CD8-positive, alpha-beta memory T cell (primary cell): ENCODE measurements at regions not wholly inside any gene's neighbourhood (a gene's known extent, or its start where the extent isn't known, plus 50 kb on each side); places are given as distances from the start of the nearest gene placed in this dataset.

Experiments used
- CTCF ChIA-PET: fragments of 350-600 bp; sonication (Branson Sonifier 250); formaldehyde crosslinking; loops from one replicate; lab custom pipeline; 2021; ENCODE audit warnings: antibody characterized with exemption; lab: Charles Lee
- POLR2A ChIA-PET: fragments of 350-600 bp; sonication (Branson Sonifier 250); formaldehyde crosslinking; loops from one replicate; lab custom pipeline; 2021; ENCODE audit warnings: antibody characterized with exemption; lab: Charles Lee
- DNase-seq, 5 donors: peaks; one replicate each; pipeline versions ENCODE4 v3.0.0 to v3.0.0-alpha.2; 2020 to 2022; ENCODE audit warnings: mixed read lengths in 1 of 5
- H3K27ac ChIP-seq: one replicate; pipeline ENCODE4 v1.7.0; 2013; ENCODE audit warnings: low read depth, mild to moderate bottlenecking, low read length, moderate library complexity
- H3K27me3 ChIP-seq: 2 replicates; pipeline ENCODE4 v1.7.0; 2013; ENCODE audit warnings: low read length, mild to moderate bottlenecking; ENCODE audit not compliant: insufficient read depth, poor library complexity, severe bottlenecking
- H3K36me3 ChIP-seq: 2 replicates; pipeline ENCODE4 v1.7.0; 2013; ENCODE audit warnings: mild to moderate bottlenecking, low read length, moderate library complexity; ENCODE audit not compliant: insufficient read depth
- H3K4me1 ChIP-seq: 2 replicates; pipeline ENCODE4 v1.7.0; 2013; ENCODE audit warnings: mild to moderate bottlenecking, low read length, moderate library complexity; ENCODE audit not compliant: insufficient read depth
- H3K4me3 ChIP-seq: 2 replicates; pipeline ENCODE4 v1.7.0; 2013; ENCODE audit warnings: mild to moderate bottlenecking, low read length
- H3K9me3 ChIP-seq: 2 replicates; pipeline ENCODE4 v1.7.0; 2013; ENCODE audit warnings: mild to moderate bottlenecking, low read length
- H3K27ac Mint-ChIP-seq, 8 donors: one replicate each; pipeline ENCODE4 v1.8.0; 2020 to 2021; ENCODE audit warnings: mixed read lengths in 8 of 8, mild to moderate bottlenecking in 6 of 8, inconsistent platforms in 3 of 8, moderate library complexity in 3 of 8
- H3K27me3 Mint-ChIP-seq, 2 donors: one replicate each; pipeline ENCODE4 v1.8.0; 2020 to 2021; ENCODE audit warnings: mixed read lengths in 2 of 2, mild to moderate bottlenecking in 1 of 2, moderate library complexity in 1 of 2
- H3K36me3 Mint-ChIP-seq, 3 donors: one replicate each; pipeline ENCODE4 v1.8.0; 2020 to 2021; ENCODE audit warnings: mixed read lengths in 3 of 3, inconsistent platforms in 1 of 3, mild to moderate bottlenecking in 1 of 3
- H3K4me1 Mint-ChIP-seq, 3 donors: one replicate each; pipeline ENCODE4 v1.8.0; 2020 to 2021; ENCODE audit warnings: mixed read lengths in 3 of 3, inconsistent platforms in 1 of 3, mild to moderate bottlenecking in 1 of 3
- H3K4me3 Mint-ChIP-seq, 7 donors: one replicate each; pipeline ENCODE4 v1.8.0; 2020 to 2021; ENCODE audit warnings: mixed read lengths in 7 of 7, mild to moderate bottlenecking in 6 of 7, moderate library complexity in 4 of 7, inconsistent platforms in 2 of 7
- H3K9me3 Mint-ChIP-seq, 5 donors: one replicate each; pipeline ENCODE4 v1.8.0; 2020 to 2022; ENCODE audit warnings: mixed read lengths in 5 of 5, mild to moderate bottlenecking in 3 of 5, moderate library complexity in 2 of 5, inconsistent platforms in 1 of 5

- POLR2A ChIA-PET: no interaction called here
These were observed 507.8 kb upstream of the ZNF608 start for GRCh38 chr5:125254267-125254666.

GRCh38 chr5:125256296-125256695, 509.9 kb upstream of the ZNF608 start:
- H3K27me3 Mint-ChIP-seq: no peaks in the 10 kb centered on the region

More at GRCh38 chr5:125254267-125254666, 507.8 kb upstream of the ZNF608 start:
- no peaks in the 10 kb centered on the region for H3K36me3 Mint-ChIP-seq
- no peaks in the 10 kb centered on the region for H3K27me3 Mint-ChIP-seq
- no peak for DNase-seq
- Histone ChIP-seq H3K4me1 (no peaks in the 10 kb centered on the region), H3K36me3 (no peaks in the 10 kb centered on the region), H3K4me3 (no peak overlapping the region), H3K9me3 (no peaks in the 10 kb centered on the region), H3K27me3 (no peaks in the 10 kb centered on the region), H3K27ac (no peak overlapping the region)
- H3K4me3 Mint-ChIP-seq: no peak overlapping the region
- H3K9me3 Mint-ChIP-seq: peaks cover 6 to 25% (median 19%) of the 10 kb centered on the region in 5 donors
- CTCF ChIA-PET: no interaction called here
- no peak overlapping the region for H3K27ac Mint-ChIP-seq
- no peaks in the 10 kb centered on the region for H3K4me1 Mint-ChIP-seq

GRCh38 chr5:125257057-125257972, 510.9 kb upstream of the ZNF608 start:
- Histone ChIP-seq H3K27me3 (no peaks in the 10 kb centered on the region), H3K36me3 (no peaks in the 10 kb centered on the region), H3K4me3 (no peak overlapping the region), H3K27ac (no peak overlapping the region), H3K4me1 (no peaks in the 10 kb centered on the region), H3K9me3 (no peaks in the 10 kb centered on the region)
- CTCF ChIA-PET: no interaction called here
- H3K27ac Mint-ChIP-seq: no peak overlapping the region
- POLR2A ChIA-PET: no interaction called here
- H3K9me3 Mint-ChIP-seq: peaks cover 6 to 24% (median 12%) of the 10 kb centered on the region in 5 donors
- no peak for DNase-seq
- H3K4me1 Mint-ChIP-seq: no peaks in the 10 kb centered on the region
- no peaks in the 10 kb centered on the region for H3K36me3 Mint-ChIP-seq
- H3K27me3 Mint-ChIP-seq: no peaks in the 10 kb centered on the region
- H3K4me3 Mint-ChIP-seq: no peak overlapping the region

More at GRCh38 chr5:125256296-125256695, 509.9 kb upstream of the ZNF608 start:
- Mint-ChIP-seq H3K27ac (no peak overlapping the region), H3K9me3 (peaks cover 6 to 26% (median 18%) of the 10 kb centered on the region in 5 donors), H3K36me3 (no peaks in the 10 kb centered on the region), H3K4me1 (no peaks in the 10 kb centered on the region), H3K4me3 (no peak overlapping the region)
- H3K4me3 ChIP-seq: no peak overlapping the region
- H3K9me3 ChIP-seq: no peaks in the 10 kb centered on the region
- ChIA-PET POLR2A (no interaction called here), CTCF (no interaction called here)
- DNase-seq: no peak
- no peaks in the 10 kb centered on the region for H3K27me3 ChIP-seq
- no peaks in the 10 kb centered on the region for H3K4me1 ChIP-seq
- no peaks in the 10 kb centered on the region for H3K36me3 ChIP-seq
- no peak overlapping the region for H3K27ac ChIP-seq

- ChIA-PET POLR2A (no interaction called here), CTCF (no interaction called here)
- no peaks in the 10 kb centered on the region for H3K36me3 ChIP-seq
- Mint-ChIP-seq H3K4me3 (no peak overlapping the region), H3K4me1 (no peaks in the 10 kb centered on the region), H3K27me3 (no peaks in the 10 kb centered on the region), H3K36me3 (no peaks in the 10 kb centered on the region), H3K27ac (no peak overlapping the region), H3K9me3 (peaks cover 2 to 23% (median 12%) of the 10 kb centered on the region in 5 donors)
- H3K27ac ChIP-seq: no peak overlapping the region
- no peak overlapping the region for H3K4me3 ChIP-seq
- no peaks in the 10 kb centered on the region for H3K9me3 ChIP-seq
- H3K4me1 ChIP-seq: no peaks in the 10 kb centered on the region
- H3K27me3 ChIP-seq: no peaks in the 10 kb centered on the region
- DNase-seq: no peak
These were observed 511.6 kb upstream of the ZNF608 start for GRCh38 chr5:125257997-125258396.

GRCh38 chr5:125258615-125259014, 512.2 kb upstream of the ZNF608 start:
- ChIA-PET CTCF (no interaction called here), POLR2A (no interaction called here)
- no peaks in the 10 kb centered on the region for H3K4me1 Mint-ChIP-seq
- no peaks in the 10 kb centered on the region for H3K9me3 ChIP-seq
- no peak overlapping the region for H3K4me3 ChIP-seq
- H3K36me3 Mint-ChIP-seq: no peaks in the 10 kb centered on the region
- no peak overlapping the region for H3K4me3 Mint-ChIP-seq
- no peaks in the 10 kb centered on the region for H3K27me3 ChIP-seq
- no peak overlapping the region for H3K27ac Mint-ChIP-seq
- H3K9me3 Mint-ChIP-seq: peaks cover 2 to 23% (median 12%) of the 10 kb centered on the region in 5 donors
- H3K36me3 ChIP-seq: no peaks in the 10 kb centered on the region
- H3K27ac ChIP-seq: no peak overlapping the region
- no peak for DNase-seq
- no peaks in the 10 kb centered on the region for H3K27me3 Mint-ChIP-seq
- H3K4me1 ChIP-seq: no peaks in the 10 kb centered on the region

GRCh38 chr5:125261505-125262250, 515.2 kb upstream of the ZNF608 start:
- Mint-ChIP-seq H3K36me3 (no peaks in the 10 kb centered on the region), H3K9me3 (peaks cover 4 to 26% (median 6%) of the 10 kb centered on the region in 5 donors), H3K4me1 (no peaks in the 10 kb centered on the region), H3K4me3 (no peak overlapping the region), H3K27ac (no peak overlapping the region), H3K27me3 (peaks cover 0 to 1% of the 10 kb centered on the region in 2 donors)
- no peak for DNase-seq
- Histone ChIP-seq H3K27me3 (no peaks in the 10 kb centered on the region), H3K27ac (no peak overlapping the region), H3K36me3 (no peaks in the 10 kb centered on the region), H3K4me1 (no peaks in the 10 kb centered on the region), H3K4me3 (no peak overlapping the region), H3K9me3 (no peaks in the 10 kb centered on the region)
- CTCF ChIA-PET: no interaction called here
- POLR2A ChIA-PET: no interaction called here

- no peak for DNase-seq
- Mint-ChIP-seq H3K9me3 (peaks cover 4 to 21% (median 6%) of the 10 kb centered on the region in 5 donors), H3K27me3 (peaks cover 0 to 1% of the 10 kb centered on the region in 2 donors), H3K27ac (no peak overlapping the region), H3K36me3 (no peaks in the 10 kb centered on the region), H3K4me3 (no peak overlapping the region), H3K4me1 (no peaks in the 10 kb centered on the region)
- POLR2A ChIA-PET: no interaction called here
- H3K27me3 ChIP-seq: no peaks in the 10 kb centered on the region
- no peaks in the 10 kb centered on the region for H3K4me1 ChIP-seq
- no peaks in the 10 kb centered on the region for H3K36me3 ChIP-seq
- H3K4me3 ChIP-seq: no peak overlapping the region
- H3K9me3 ChIP-seq: no peaks in the 10 kb centered on the region
- no peak overlapping the region for H3K27ac ChIP-seq
- CTCF ChIA-PET: no interaction called here
These were observed 516.3 kb upstream of the ZNF608 start for GRCh38 chr5:125262782-125263181.

- Histone ChIP-seq H3K27me3 (no peaks in the 10 kb centered on the region), H3K36me3 (no peaks in the 10 kb centered on the region), H3K27ac (no peak overlapping the region), H3K9me3 (no peaks in the 10 kb centered on the region), H3K4me1 (no peaks in the 10 kb centered on the region), H3K4me3 (no peak overlapping the region)
- ChIA-PET CTCF (no interaction called here), POLR2A (no interaction called here)
- H3K4me1 Mint-ChIP-seq: no peaks in the 10 kb centered on the region
- no peak overlapping the region for H3K4me3 Mint-ChIP-seq
- peaks cover 0 to 1% of the 10 kb centered on the region in 2 donors for H3K27me3 Mint-ChIP-seq
- H3K27ac Mint-ChIP-seq: no peak overlapping the region
- peaks cover 4 to 19% (median 6%) of the 10 kb centered on the region in 5 donors for H3K9me3 Mint-ChIP-seq
- DNase-seq: no peak
- H3K36me3 Mint-ChIP-seq: no peaks in the 10 kb centered on the region
These were observed 516.9 kb upstream of the ZNF608 start for GRCh38 chr5:125263356-125263755.
